NCI-H774 (cell line): ENCODE measurements at regions not wholly inside any gene's neighbourhood (a gene's known extent, or its start where the extent isn't known, plus 50 kb on each side); places are given as distances from the start of the nearest gene placed in this dataset.
"Not testable (repeated sequence)": the region's sequence is repeated elsewhere in the genome, so short reads cannot be mapped to it uniquely, and the experiment has no call there.

Source experiments
- DNase-seq: peaks from one replicate; lab custom pipeline; 2025; lab: John Stamatoyannopoulos, UW

- DNase-seq, result no peak
Measured at GRCh38 chrX:127782904-127783303, 269.3 kb downstream of the ACTRT1 start.

- no peak for DNase-seq
Measured at GRCh38 chrX:127764674-127765073, 287.5 kb downstream of the ACTRT1 start.

- DNase-seq, result no peak
Measured at GRCh38 chrX:127762663-127763062, 289.5 kb downstream of the ACTRT1 start.

DNA sequence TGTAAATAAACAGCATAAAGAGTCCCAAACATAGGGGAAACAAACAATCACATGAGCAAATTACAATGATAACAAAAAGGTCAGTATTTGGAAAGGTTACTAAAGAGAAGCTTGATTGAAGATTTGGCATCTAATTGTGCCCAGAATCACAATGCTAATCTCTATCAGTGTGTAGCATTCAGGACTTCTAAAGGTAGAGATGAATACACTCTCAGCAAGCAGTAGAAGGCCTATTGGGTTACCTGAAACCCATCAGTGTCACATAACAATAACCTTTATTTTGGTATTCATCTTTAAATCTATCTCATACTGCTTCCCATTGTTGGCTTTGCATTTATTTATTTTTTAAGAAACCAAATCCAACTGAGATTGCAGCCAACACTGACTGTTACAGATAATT is 319.5 kb downstream of the ACTRT1 start:
- no peak for DNase-seq

DNA sequence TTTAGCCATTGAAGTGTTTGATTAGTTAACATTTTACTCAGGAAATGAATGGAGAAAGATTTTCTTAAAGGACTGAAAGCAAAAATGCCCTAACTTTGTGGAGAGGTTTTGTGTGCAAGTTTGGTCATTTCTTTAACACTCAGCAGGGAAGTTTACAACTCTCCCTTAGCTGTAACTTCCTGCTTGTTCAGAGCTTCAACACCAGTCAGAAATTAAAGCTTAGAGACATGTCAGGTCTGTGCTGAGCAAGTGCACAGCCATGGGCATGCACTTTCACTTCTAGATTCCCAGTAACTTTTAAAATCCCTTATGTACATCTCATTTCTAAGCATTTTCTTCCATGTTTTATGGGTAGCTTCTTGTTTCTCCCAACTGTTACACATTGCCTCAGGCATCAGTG is 326.0 kb downstream of the ACTRT1 start:
- DNase-seq, result no peak

- DNase-seq, result peak; percentile 6
Measured at GRCh38 chrX:127708155-127708554, 344.0 kb downstream of the ACTRT1 start.

GRCh38 chrX:127702527-127702926 is 349.7 kb downstream of the ACTRT1 start:
- DNase-seq, result no peak

DNA sequence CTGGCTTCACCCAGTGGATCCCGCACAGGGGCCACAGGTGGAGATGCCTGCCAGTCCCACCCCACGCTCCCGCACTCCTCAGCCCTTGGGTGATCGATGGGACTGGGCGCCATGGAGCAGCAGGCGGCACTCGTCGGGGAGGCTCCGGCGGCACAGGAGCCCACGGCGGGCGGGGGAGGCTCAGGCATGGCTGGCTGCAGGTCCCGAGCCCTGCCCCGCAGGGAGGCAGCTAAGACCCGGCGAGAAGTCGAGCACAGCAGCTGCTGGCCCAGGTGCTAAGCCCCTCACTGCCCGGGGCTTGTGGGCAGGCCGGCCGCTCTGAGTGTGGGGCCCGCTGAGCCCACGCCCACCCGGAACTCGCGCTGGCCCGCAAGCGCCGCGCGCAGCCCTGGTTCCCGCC is 389.3 kb downstream of the ACTRT1 start:
- not testable (repeated sequence) for DNase-seq

DNA sequence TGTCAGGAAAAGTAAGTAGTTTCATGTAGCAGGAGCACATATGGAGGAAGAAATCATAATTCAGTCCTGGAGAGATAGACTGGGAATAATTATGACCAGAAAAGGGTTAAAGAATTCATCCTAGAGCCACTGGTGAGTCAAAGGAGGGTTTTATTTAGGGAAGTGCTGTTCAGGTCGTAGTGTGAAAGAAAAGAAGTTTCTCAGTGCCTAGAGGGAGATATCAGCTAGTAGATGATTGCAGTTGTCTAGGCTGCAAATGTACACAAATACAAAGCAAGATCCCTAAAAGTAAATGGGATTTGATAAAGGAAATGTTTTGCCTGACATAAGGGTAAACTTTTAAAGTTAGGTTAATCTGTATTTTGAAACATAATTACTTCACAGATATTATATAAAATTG is 403.2 kb downstream of the ACTRT1 start:
- no peak for DNase-seq

GRCh38 chrX:127621780-127622179 is 430.4 kb downstream of the ACTRT1 start:
- DNase-seq, result no peak

GRCh38 chrX:127606590-127606989 is 445.6 kb downstream of the ACTRT1 start:
- DNase-seq, result no peak

GRCh38 chrX:127596882-127597281 is 455.3 kb downstream of the ACTRT1 start:
- no peak for DNase-seq

GRCh38 chrX:127578395-127578794 is 473.8 kb downstream of the ACTRT1 start:
- DNase-seq, result no peak

GRCh38 chrX:127577884-127578283 is 474.3 kb downstream of the ACTRT1 start:
- DNase-seq, result no peak

GRCh38 chrX:127574829-127575228 is 477.4 kb downstream of the ACTRT1 start:
- no peak for DNase-seq

DNA sequence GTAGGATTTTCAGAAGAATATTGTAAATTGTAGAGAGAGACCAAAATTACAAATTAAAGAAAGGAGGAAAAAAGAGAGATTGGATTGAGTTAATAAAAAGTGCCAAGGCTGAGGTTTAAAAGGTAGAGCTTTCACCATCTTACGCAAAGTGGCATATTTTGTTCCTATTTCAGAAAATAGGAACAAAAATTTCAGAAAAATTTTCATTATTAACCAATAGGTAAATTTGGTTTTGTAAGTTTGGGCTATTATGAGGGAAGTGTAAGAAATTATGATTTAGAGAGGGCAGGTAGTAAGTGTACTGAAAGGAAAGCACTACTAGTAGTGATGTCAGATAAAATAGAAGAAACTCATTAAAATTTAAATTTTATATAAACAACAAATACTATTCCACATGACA is 479.7 kb downstream of the ACTRT1 start:
- DNase-seq, result no peak

DNA sequence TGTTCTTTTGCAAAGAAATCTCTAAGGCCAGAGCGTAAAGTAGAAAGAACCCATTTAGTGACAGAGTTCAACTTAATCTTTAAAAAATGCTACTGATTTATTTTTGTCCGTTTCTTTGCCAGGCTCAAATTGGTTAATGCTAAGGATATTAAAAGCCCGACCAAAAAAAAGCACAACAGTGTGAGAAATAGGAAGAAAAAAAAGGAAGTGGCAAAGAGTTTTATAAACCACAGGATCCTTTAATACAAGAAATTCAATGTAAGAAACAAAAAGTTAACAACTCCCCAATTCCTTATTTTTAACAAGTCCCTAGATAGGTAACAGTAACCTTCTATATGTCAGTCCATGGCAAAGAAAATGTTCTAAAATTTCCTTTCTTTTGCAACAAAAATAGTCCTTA is 480.4 kb downstream of the ACTRT1 start:
- no peak for DNase-seq

- no peak for DNase-seq
Measured at GRCh38 chrX:127570276-127570675, 481.9 kb downstream of the ACTRT1 start.

- no peak for DNase-seq
Measured at GRCh38 chrX:127568691-127569090, 483.5 kb downstream of the ACTRT1 start.

- DNase-seq, result no peak
Measured at GRCh38 chrX:127558811-127559210, 493.4 kb downstream of the ACTRT1 start.

- no peak for DNase-seq
Measured at GRCh38 chrX:127552571-127552970, 499.6 kb downstream of the ACTRT1 start.

- no peak for DNase-seq
Measured at GRCh38 chrX:127519323-127519722, 532.9 kb downstream of the ACTRT1 start.

GRCh38 chrX:127490000-127490399 is 562.2 kb downstream of the ACTRT1 start:
- no peak for DNase-seq

DNA sequence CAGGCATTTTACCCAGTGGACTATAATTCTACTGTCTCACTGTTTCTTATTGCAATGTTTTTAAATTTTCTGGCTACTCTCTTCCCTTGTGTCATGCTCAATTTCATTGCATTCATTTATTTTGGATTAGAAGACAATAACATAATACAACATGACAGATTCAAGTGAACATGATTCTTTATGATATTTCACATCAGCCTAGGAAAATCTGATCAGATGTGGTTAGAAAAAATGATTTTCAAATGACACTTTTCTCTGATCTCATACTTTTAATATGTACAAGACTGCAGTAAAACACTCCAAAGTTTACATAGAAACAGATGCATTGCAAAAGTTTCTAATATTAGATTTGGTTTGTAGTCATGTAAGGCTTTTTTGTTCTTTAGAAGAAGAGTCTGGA is 586.0 kb downstream of the ACTRT1 start:
- DNase-seq, result no peak

DNA sequence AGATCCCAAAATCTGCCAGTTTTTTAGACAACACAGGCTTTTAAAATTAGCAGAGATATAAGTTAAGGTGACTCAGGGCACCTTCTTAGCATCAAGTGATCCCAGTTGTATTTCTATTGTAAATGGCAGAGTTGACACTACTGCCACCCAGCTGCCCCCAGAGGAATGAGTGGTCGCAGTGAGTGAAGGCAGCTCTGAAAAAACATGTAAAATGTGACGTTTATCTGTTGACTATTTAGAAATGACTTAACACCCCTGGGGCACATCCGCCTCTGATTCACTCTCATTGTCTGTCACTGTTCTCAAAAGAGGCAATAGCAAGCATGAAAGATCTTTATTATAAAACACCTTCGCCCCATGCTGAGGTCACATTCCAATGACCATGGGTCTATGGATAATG is 592.4 kb downstream of the ACTRT1 start:
- DNase-seq, result no peak
